Spinal cord (tissue), 9 donors: ENCODE measurements at regions not wholly inside any gene's neighbourhood (a gene's known extent, or its start where the extent isn't known, plus 50 kb on each side); places are given as distances from the start of the nearest gene placed in this dataset.

Source experiments
- DNase-seq, 6 donors: peaks; one replicate each; pipeline versions ENCODE4 v3.0.0 to v3.0.0-alpha.2; 2013 to 2015; ENCODE audit warnings: low spot score in 6 of 6, low read depth in 4 of 6
- H3K27ac ChIP-seq: one replicate; pipeline ENCODE4 v1.5.1; 2013; ENCODE audit warnings: low read depth, low read length, control low read depth
- H3K27me3 ChIP-seq: one replicate; pipeline ENCODE4 v1.6.1; 2013; ENCODE audit warnings: low read length; ENCODE audit not compliant: control insufficient read depth, insufficient read depth
- H3K36me3 ChIP-seq: one replicate; pipeline ENCODE4 v1.6.1; 2013; ENCODE audit warnings: low read length; ENCODE audit not compliant: control insufficient read depth, insufficient read depth
- H3K4me1 ChIP-seq: one replicate; pipeline ENCODE4 v1.6.1; 2013; ENCODE audit warnings: low read length; ENCODE audit not compliant: control insufficient read depth, insufficient read depth
- H3K4me3 ChIP-seq: one replicate; pipeline ENCODE4 v1.5.1; 2013; ENCODE audit warnings: low read depth, low read length, control low read depth
- H3K9me3 ChIP-seq: one replicate; pipeline ENCODE4 v1.6.1; 2013; ENCODE audit warnings: low read length; ENCODE audit not compliant: control insufficient read depth, insufficient read depth
- WGBS: methylation state at CpG from one replicate; pipeline ENCODE4 v1.1.5; 2013; ENCODE audit warnings: missing lambda C conversion rate; ENCODE audit not compliant: insufficient coverage; 5-methylcytosine and 5-hydroxymethylcytosine counted together
- donor health status: healthy.

GRCh38 chr21:38984568-38984967 lies 178.8 kb downstream of the ETS2 start:
- no peak for DNase-seq
- peaks cover 4% of the 10 kb centered on the region for H3K27me3 ChIP-seq
- peaks cover 39% of the 10 kb centered on the region for H3K4me1 ChIP-seq
- no peaks in the 10 kb centered on the region for H3K36me3 ChIP-seq
- 86% methylated on average over 1 of the region's 4 CpGs for WGBS
- H3K4me3 ChIP-seq: no peak overlapping the region
- no peaks in the 10 kb centered on the region for H3K9me3 ChIP-seq
- no peak overlapping the region for H3K27ac ChIP-seq

- Histone ChIP-seq H3K27me3 (no peaks in the 10 kb centered on the region), H3K4me3 (no peak overlapping the region), H3K27ac (no peak overlapping the region), H3K36me3 (no peaks in the 10 kb centered on the region), H3K4me1 (peaks cover 28% of the 10 kb centered on the region), H3K9me3 (no peaks in the 10 kb centered on the region)
- WGBS: 90% methylated on average over 6 of the region's 10 CpGs
- no peak for DNase-seq
These were observed 177.8 kb downstream of the ETS2 start for GRCh38 chr21:38983560-38983959.

DNA sequence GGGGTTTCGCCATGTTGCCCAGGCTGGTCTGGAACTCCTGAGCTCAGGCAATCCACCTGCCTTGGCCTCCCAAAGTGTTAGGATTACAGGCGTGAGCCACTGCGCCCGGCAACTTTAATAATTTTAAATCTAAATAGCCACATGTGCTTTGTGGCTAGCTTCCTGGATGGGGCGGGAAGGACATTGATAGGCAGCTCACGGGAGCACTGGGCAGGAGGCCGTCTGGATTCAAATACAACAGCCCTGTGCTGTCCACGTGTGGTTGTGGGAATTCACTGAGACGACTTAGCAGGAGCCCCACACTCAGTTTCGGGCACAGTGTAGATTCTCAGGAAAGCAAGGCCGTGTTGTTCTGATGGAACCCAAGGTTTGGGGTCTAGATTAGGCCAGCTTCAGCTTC lies 177.1 kb downstream of the ETS2 start:
- WGBS: 92% methylated on average over 8 of the region's 11 CpGs
- peaks cover 21% of the 10 kb centered on the region for H3K4me1 ChIP-seq
- H3K4me3 ChIP-seq: no peak overlapping the region
- H3K27ac ChIP-seq: no peak overlapping the region
- H3K9me3 ChIP-seq: no peaks in the 10 kb centered on the region
- no peaks in the 10 kb centered on the region for H3K36me3 ChIP-seq
- DNase-seq: no peak
- no peaks in the 10 kb centered on the region for H3K27me3 ChIP-seq

DNA sequence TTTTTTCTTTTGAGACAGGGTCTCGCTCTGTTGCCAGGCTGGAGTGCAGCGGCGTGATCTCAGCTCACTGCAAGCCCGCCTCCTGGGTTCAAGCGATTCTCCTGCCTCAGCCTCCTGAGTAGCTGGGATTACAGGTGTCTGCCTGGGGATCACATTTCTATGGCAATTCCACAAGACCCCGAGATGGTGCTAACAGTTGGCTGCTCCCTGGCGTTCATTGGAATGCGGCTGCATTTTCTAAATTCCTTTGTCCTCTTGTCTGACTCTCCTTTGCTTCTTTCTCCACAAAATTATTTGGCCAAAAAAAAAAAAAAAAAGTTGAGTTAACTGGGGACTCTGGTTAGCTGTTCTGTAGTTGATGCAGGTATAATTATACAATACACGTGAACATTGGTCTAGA lies 176.4 kb downstream of the ETS2 start:
- Histone ChIP-seq H3K27ac (no peak overlapping the region), H3K27me3 (no peaks in the 10 kb centered on the region), H3K36me3 (no peaks in the 10 kb centered on the region), H3K4me3 (no peak overlapping the region), H3K4me1 (peaks cover 14% of the 10 kb centered on the region), H3K9me3 (no peaks in the 10 kb centered on the region)
- no peak for DNase-seq
- 41% methylated on average over 3 of the region's 9 CpGs for WGBS

DNA sequence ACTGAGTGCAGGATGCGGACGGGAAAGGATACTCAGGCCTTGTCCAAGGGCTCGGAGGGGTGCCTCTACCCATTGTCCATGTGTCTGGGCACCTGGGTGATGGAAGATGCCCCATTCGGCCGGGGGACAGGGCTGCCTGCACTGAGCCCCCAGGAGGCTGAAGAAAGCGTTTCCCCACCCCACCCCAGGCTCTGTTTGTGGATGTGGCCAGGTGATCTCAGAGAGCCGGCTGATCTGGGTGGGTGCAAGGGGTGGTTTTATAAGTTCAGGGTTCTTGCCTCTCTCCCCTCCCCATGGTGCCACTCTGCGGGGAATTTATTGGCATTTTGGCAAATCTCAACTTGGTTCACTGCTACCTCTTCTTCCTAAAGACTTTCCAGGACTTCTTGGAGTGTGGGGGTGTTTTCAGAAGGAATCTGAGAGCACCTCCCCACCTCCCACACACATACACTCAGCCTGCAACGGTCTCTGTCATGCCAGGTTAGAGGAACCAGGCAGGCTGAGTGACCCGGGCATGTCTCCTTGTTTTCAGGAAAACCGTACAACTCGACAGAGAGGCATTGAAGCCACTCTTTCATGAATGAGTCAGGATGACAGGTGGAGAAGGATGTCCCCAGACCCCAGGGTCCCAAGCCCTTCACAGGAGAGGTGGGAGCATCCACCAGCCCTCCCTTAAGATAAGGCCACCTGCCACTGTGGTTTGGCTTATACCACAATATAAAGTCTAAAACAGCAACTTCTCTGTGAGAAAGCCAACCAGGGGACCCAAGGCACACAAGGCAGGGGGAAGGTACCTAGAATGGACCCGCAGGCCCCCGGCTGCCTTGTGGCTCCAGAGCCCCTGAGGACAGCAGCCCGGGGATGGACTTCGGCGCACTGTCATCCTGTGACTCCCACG lies 174.9 kb downstream of the ETS2 start:
- 90% methylated on average over 12 of the region's 18 CpGs for WGBS
- no peak overlapping the region for H3K27ac ChIP-seq
- H3K9me3 ChIP-seq: no peaks in the 10 kb centered on the region
- no peak overlapping the region for H3K4me3 ChIP-seq
- H3K4me1 ChIP-seq: peaks cover 10% of the 10 kb centered on the region
- H3K36me3 ChIP-seq: no peaks in the 10 kb centered on the region
- DNase-seq: no peak
- H3K27me3 ChIP-seq: no peaks in the 10 kb centered on the region

DNA sequence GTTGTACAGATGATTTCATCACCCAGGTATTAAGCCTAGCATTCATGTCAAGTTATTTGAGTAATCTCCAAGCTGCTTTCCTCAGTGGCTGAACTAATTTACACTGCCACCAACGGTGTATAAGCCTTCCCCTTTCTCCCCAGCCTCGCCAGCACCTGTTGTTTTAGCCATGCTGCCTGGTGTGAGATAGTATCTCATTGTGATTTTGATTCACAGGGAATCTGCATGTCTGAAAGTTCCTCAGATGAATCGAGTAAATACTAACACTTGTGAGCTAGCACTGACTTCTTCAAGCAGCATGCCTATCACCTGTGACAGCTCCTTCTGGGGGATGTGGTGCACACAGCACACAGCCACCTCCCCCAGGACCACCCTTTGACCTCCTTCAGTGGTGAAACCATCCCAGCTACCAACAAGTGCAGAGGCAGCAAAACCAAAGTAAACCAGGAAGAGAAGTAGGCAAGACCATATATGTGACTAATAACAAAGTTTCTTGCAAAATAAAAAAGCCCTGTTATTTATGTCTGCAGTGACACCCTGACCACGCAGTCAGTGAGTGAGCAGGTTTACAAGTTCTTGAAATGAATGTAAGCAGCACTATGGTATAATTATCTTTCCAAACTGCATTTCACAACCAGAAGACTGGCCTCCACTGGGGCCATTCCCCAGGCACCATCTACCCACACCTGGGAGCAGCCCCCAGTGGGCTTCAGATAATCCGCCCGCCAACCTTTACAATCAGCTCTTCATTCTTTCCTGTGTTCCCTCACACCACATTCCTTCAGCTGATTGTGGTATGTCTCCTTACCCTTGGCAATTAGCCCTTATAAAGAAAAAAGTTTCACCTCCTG lies 173.8 kb downstream of the ETS2 start:
- no peak overlapping the region for H3K4me3 ChIP-seq
- no peaks in the 10 kb centered on the region for H3K9me3 ChIP-seq
- no peak overlapping the region for H3K27ac ChIP-seq
- H3K4me1 ChIP-seq: no peaks in the 10 kb centered on the region
- WGBS: 70% methylated on average over 3 of the region's 6 CpGs
- no peaks in the 10 kb centered on the region for H3K36me3 ChIP-seq
- no peak for DNase-seq
- H3K27me3 ChIP-seq: no peaks in the 10 kb centered on the region

- WGBS: no CpG with 5 or more reads among the region's 8 CpGs
- H3K9me3 ChIP-seq: no peaks in the 10 kb centered on the region
These were observed 171.2 kb downstream of the ETS2 start for GRCh38 chr21:38976900-38977299.

GRCh38 chr21:38973552-38973951 lies 167.8 kb downstream of the ETS2 start:
- WGBS: 82% methylated on average over 4 of the region's 6 CpGs

More at GRCh38 chr21:38976900-38977299, 171.2 kb downstream of the ETS2 start:
- no peak overlapping the region for H3K4me3 ChIP-seq
- H3K27me3 ChIP-seq: no peaks in the 10 kb centered on the region
- DNase-seq: no peak
- H3K27ac ChIP-seq: no peak overlapping the region
- no peaks in the 10 kb centered on the region for H3K36me3 ChIP-seq
- no peaks in the 10 kb centered on the region for H3K4me1 ChIP-seq

DNA sequence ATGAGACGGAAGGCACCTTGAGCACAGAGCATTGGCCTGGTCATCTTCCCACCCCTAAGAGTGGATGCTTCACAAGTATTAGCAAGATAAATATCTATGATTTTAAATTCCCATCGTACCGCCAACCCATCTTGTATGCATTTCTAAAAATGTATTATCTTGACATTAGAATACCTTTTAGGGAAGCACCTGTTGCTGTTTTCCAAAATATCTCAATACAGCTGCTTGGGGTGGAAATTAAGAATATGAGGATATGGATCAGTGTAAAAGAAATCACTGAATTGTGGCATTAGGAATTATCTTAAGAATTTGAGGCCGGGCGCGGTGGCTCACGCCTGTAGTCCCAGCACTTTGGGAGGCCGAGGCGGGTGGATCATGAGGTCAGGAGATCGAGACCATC lies 166.3 kb downstream of the ETS2 start:
- no CpG with 5 or more reads among the region's 10 CpGs for WGBS
- no peak overlapping the region for H3K4me3 ChIP-seq
- H3K36me3 ChIP-seq: no peaks in the 10 kb centered on the region
- no peaks in the 10 kb centered on the region for H3K27me3 ChIP-seq
- no peak overlapping the region for H3K27ac ChIP-seq
- no peak for DNase-seq
- H3K9me3 ChIP-seq: no peaks in the 10 kb centered on the region
- no peaks in the 10 kb centered on the region for H3K4me1 ChIP-seq

More at GRCh38 chr21:38973552-38973951, 167.8 kb downstream of the ETS2 start:
- H3K4me1 ChIP-seq: no peaks in the 10 kb centered on the region
- no peaks in the 10 kb centered on the region for H3K27me3 ChIP-seq
- H3K27ac ChIP-seq: no peak overlapping the region
- no peak for DNase-seq
- H3K9me3 ChIP-seq: no peaks in the 10 kb centered on the region
- H3K36me3 ChIP-seq: no peaks in the 10 kb centered on the region
- H3K4me3 ChIP-seq: no peak overlapping the region
